Upper lobe of right lung (tissue), 1 donor: ENCODE measurements at regions not wholly inside any gene's neighbourhood (a gene's known extent, or its start where the extent isn't known, plus 50 kb on each side); places are given as distances from the start of the nearest gene placed in this dataset.

Experiments used
- ATAC-seq: fragments of 200-7000 bp; cut with Tn5 transposase; one replicate; pipeline ENCODE4 v1.9.1; 2020; ENCODE audit warnings: mild to moderate bottlenecking, moderate library complexity
- DNase-seq: peaks from one replicate; pipeline ENCODE4 v3.0.0-alpha.2; 2020
- H3K27ac ChIP-seq: fragments of 200-600 bp; one replicate; pipeline ENCODE4 v1.8.0; 2022
- H3K27me3 ChIP-seq: fragments of 200-600 bp; one replicate; pipeline ENCODE4 v1.8.0; 2022; ENCODE audit warnings: mild to moderate bottlenecking
- H3K36me3 ChIP-seq: fragments of 200-600 bp; one replicate; pipeline ENCODE4 v1.8.0; 2022
- H3K4me1 ChIP-seq: fragments of 200-600 bp; one replicate; pipeline ENCODE4 v1.8.0; 2022
- H3K4me3 ChIP-seq: fragments of 200-600 bp; one replicate; pipeline ENCODE4 v1.8.0; 2022; ENCODE audit warnings: mild to moderate bottlenecking
- H3K9me3 ChIP-seq: fragments of 200-600 bp; one replicate; pipeline ENCODE4 v1.8.0; 2022
- CTCF ChIP-seq: fragments of 200-600 bp; IDR thresholded peaks from one replicate; pipeline ENCODE4 v1.8.0; 2022; ENCODE audit warnings: antibody characterized with exemption
- intact Hi-C: fragments of 100-400 bp; cut with DNase I; formaldehyde crosslinking; loops from one replicate; pipeline ENCODE4 v1.11.0; 2022
- donor health status: DM: no; HTN: yes; CAD: no; lungs with severe emphysema.

- Histone ChIP-seq H3K27me3 (no peaks in the 10 kb centered on the region), H3K4me1 (no peaks in the 10 kb centered on the region), H3K9me3 (no peaks in the 10 kb centered on the region), H3K27ac (no peak overlapping the region), H3K36me3 (no peaks in the 10 kb centered on the region), H3K4me3 (no peak overlapping the region)
- DNase-seq, result no peak
- intact Hi-C loops, result no loop called here
- ATAC-seq, result no peak
- TF ChIP-seq CTCF, result no peak
Measured at GRCh38 chr10:21463436-21463835, 62.0 kb downstream of the SKIDA1 start.

DNA sequence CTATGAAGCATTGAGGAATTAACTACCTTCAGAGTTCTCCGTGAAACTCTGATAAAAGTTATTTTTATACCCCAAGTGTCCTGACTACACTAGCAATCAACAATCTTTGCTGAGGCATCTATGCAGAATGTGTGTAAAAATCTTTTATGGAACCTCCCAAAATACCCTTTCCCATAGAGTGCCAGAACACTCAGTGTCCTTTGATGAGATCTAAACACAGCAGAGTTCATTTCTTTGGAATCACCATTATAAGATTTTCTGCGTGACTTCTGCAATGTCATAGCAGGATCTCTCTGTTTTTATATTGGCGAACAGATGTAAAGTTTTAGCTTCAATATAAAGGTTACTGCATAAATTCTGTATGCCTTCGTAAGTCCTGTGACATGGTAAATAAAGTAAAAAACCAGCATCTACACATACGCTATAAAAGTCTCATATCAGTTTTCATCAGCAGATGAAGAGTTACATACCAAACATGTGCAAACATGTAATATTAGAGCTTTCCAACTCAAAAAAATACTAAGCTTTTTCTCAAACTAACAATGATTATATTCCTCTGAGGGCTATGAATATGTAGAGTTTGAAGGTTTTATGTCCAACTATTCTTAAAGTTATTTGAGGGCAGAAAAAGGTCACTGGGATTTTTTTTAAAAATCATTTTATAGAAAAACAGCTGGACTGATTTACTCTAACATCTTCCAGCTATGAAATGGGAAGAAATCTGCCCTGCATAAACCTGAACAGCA, 67.2 kb downstream of the SKIDA1 start:
- ATAC-seq (no peak), DNase-seq (no peak)
- no peaks in the 10 kb centered on the region for H3K36me3 ChIP-seq
- no peaks in the 10 kb centered on the region for H3K27me3 ChIP-seq
- no peak overlapping the region for H3K27ac ChIP-seq
- no peak for TF ChIP-seq CTCF
- H3K4me1 ChIP-seq, result no peaks in the 10 kb centered on the region
- no peak overlapping the region for H3K4me3 ChIP-seq
- no peaks in the 10 kb centered on the region for H3K9me3 ChIP-seq
- intact Hi-C loops, result no loop called here

DNA sequence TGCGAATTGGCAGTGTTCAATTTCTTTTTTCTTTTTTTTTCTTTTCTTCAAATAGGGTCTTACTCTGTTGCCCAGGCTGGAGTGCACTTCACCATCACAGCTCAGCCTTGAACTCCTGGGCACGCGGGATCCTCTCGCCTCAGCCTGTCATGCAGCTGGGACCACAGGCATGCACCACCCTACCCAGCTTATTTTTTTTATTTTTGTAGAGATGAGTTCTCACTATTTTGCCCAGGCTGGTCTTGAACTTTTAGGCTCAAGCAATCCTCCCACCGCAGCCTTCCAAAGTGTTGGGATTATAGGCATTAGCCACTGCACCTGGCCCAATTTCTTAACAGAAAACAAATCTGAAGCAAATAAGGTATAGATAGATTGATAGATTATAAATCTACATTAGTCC, 69.3 kb downstream of the SKIDA1 start:
- Histone ChIP-seq H3K27ac (no peak overlapping the region), H3K27me3 (no peaks in the 10 kb centered on the region), H3K36me3 (no peaks in the 10 kb centered on the region), H3K9me3 (no peaks in the 10 kb centered on the region), H3K4me1 (no peaks in the 10 kb centered on the region), H3K4me3 (no peak overlapping the region)
- intact Hi-C loops, result no loop called here
- no peak for ATAC-seq
- no peak for DNase-seq
- TF ChIP-seq CTCF, result no peak

DNA sequence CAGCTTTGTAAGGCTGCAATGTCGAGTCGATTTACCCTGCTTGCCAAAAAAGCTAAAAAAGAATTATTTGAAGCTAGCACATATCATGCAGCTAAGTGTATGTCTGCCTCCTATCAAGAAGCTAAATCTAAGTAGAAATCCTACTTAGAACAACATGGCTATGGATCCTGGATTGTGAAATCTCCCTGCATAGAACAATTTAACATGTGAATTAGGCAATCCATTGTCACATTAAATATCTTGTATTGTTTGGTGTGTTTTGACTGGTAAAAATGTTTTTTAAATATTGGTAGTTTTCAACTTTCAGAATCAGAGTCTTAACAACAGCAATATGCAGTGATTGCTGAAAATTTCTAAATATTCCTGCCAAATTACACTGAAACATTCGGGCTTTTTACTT, 73.3 kb downstream of the SKIDA1 start:
- no peaks in the 10 kb centered on the region for H3K4me1 ChIP-seq
- no peak overlapping the region for H3K27ac ChIP-seq
- no peak for DNase-seq
- intact Hi-C loops, result no loop called here
- no peaks in the 10 kb centered on the region for H3K9me3 ChIP-seq
- no peaks in the 10 kb centered on the region for H3K36me3 ChIP-seq
- H3K4me3 ChIP-seq, result no peak overlapping the region
- ATAC-seq, result no peak
- H3K27me3 ChIP-seq, result no peaks in the 10 kb centered on the region
- TF ChIP-seq CTCF, result no peak

GRCh38 chr10:21449288-21449966, 76.1 kb downstream of the SKIDA1 start:
- Histone ChIP-seq H3K27me3 (no peaks in the 10 kb centered on the region), H3K4me3 (no peak overlapping the region), H3K36me3 (no peaks in the 10 kb centered on the region), H3K9me3 (no peaks in the 10 kb centered on the region), H3K4me1 (no peaks in the 10 kb centered on the region), H3K27ac (no peak overlapping the region)
- intact Hi-C loops, result no loop called here
- no peak for DNase-seq
- no peak for TF ChIP-seq CTCF
- ATAC-seq, result no peak
